SU-DHL-6 (cell line): ENCODE measurements at regions not wholly inside any gene's neighbourhood (a gene's known extent, or its start where the extent isn't known, plus 50 kb on each side); places are given as distances from the start of the nearest gene placed in this dataset.

Source experiments
- H2AFZ ChIP-seq: fragments of 200-600 bp; sonication (generic); 2 replicates; pipeline ENCODE4 v1.6.1; 2014; ENCODE audit warnings: low read depth, mild to moderate bottlenecking, moderate library complexity, mixed read lengths, antibody characterized with exemption, low read length; ENCODE audit not compliant: severe bottlenecking
- H3F3A ChIP-seq: fragments of 200-600 bp; shearing (Covaris generic); 2 replicates; pipeline ENCODE4 v1.6.0; 2016; ENCODE audit warnings: antibody characterized with exemption, mild to moderate bottlenecking; ENCODE audit not compliant: insufficient read depth
- H3K27ac ChIP-seq: fragments of 200-600 bp; sonication (generic); 2 replicates; pipeline ENCODE4 v1.5.1; 2016; ENCODE audit warnings: low read depth, mild to moderate bottlenecking, low read length, moderate library complexity, mixed read lengths
- H3K27me3 ChIP-seq: fragments of 200-600 bp; sonication (generic), shearing (Covaris generic); 2 replicates; pipeline ENCODE4 v1.6.0; 2014; ENCODE audit warnings: mild to moderate bottlenecking, low read length
- H3K36me3 ChIP-seq: fragments of 200-600 bp; sonication (generic); 2 replicates; pipeline ENCODE4 v1.6.1; 2014; ENCODE audit warnings: mild to moderate bottlenecking, low read length, mixed read lengths
- H3K4me2 ChIP-seq: fragments of 300-600, 200-600 bp; shearing (Covaris generic), sonication (generic); 2 replicates; pipeline ENCODE4 v1.6.0; 2014; ENCODE audit warnings: low read length, low read depth, mild to moderate bottlenecking; ENCODE audit not compliant: poor library complexity, severe bottlenecking
- H3K4me3 ChIP-seq: fragments of 200-600 bp; sonication (generic); 2 replicates; pipeline ENCODE4 v1.5.1; 2014; ENCODE audit warnings: antibody characterized with exemption, low read length, mild to moderate bottlenecking, mixed read lengths; ENCODE audit not compliant: insufficient read depth, poor library complexity, severe bottlenecking
- H3K79me2 ChIP-seq: fragments of 200-600 bp; sonication (generic); 2 replicates; pipeline ENCODE4 v1.6.1; 2014; ENCODE audit warnings: mild to moderate bottlenecking, low read length, moderate library complexity; ENCODE audit not compliant: insufficient read depth
- H3K9ac ChIP-seq: fragments of 200-600 bp; sonication (generic); 2 replicates; pipeline ENCODE4 v1.7.0; 2014; ENCODE audit warnings: mild to moderate bottlenecking, low read length
- H3K9me2 ChIP-seq: fragments of 200-600 bp; sonication (generic); replicated peaks from 2 replicates; pipeline ENCODE4 v1.6.1; 2014; ENCODE audit warnings: low read length; ENCODE audit not compliant: insufficient read depth
- H3K9me3 ChIP-seq: fragments of 200-600 bp; sonication (generic); 2 replicates; pipeline ENCODE4 v1.6.1; 2014; ENCODE audit warnings: low read length, mixed read lengths; ENCODE audit not compliant: insufficient read depth
- H4K20me1 ChIP-seq: fragments of 200-600 bp; sonication (generic); 2 replicates; pipeline ENCODE4 v1.6.1; 2014; ENCODE audit warnings: low read depth, mild to moderate bottlenecking, antibody characterized with exemption, low read length, moderate library complexity, mixed read lengths
- EZH2phosphoT487 ChIP-seq: fragments of 200-600 bp; sonication (generic), shearing (Covaris generic); conservative IDR thresholded peaks from 2 replicates; pipeline ENCODE4 v1.6.1; 2018; ENCODE audit warnings: mild to moderate bottlenecking, antibody characterized with exemption, low read length, moderate library complexity, mixed read lengths
- TF ChIP-seq, protein P1 (sequence below): fragments of 200-600 bp; sonication (generic); IDR thresholded peaks from one replicate; pipeline ENCODE4 v1.5.1; 2017; ENCODE audit warnings: antibody characterized with exemption, mild to moderate bottlenecking, low read length, moderate library complexity; ENCODE audit not compliant: insufficient read depth, poor library complexity, severe bottlenecking

DNA sequence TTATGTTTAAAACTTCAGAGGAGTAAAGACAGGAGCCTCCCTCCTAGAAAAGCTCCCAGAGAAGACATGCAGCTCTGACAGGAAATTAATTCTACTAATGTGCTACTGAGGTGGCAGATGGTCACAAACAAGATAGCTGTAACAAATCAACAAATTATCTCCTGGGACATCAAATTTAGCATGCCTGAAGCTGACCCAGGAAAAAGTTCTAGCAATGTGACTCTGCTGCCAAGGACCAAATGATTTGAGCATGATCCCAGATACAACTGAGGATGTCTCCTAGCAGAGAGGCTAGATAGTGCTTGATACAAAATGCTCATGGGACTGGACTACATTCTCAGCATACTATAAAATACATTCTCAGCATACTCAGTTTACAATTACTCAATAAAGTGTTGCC lies 413.5 kb upstream of the SMC2 start:
- no peaks in the 10 kb centered on the region for H3F3A ChIP-seq
- H4K20me1 ChIP-seq = no peaks in the 10 kb centered on the region
- H3K9me2 ChIP-seq = no peaks in the 10 kb centered on the region

DNA sequence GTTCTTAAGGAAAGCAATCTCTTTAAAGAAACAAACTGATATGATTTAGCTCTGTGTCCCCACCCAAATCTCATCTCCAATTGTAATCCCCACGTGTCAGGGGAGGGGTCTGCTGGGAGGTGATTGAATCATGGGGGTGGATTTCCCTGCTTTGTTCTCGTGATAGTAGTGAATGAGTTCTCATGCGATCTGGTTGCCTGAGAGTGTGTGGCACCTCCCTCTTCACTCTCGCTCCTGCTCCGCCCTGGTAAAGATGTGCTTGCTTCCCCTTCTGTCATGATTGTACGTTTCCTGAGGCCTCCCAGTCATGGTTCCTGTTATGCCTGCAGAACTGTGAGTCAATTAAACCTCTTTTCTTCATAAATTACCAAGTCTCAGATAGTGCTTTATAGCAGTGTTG lies 412.7 kb upstream of the SMC2 start:
- H3K9me3 ChIP-seq = no peaks in the 10 kb centered on the region
- no peaks in the 10 kb centered on the region for H3F3A ChIP-seq
- H4K20me1 ChIP-seq = no peaks in the 10 kb centered on the region
- no peaks in the 10 kb centered on the region for H3K79me2 ChIP-seq
- H3K36me3 ChIP-seq = no peaks in the 10 kb centered on the region
- H3K9me2 ChIP-seq = no peaks in the 10 kb centered on the region
- no peak overlapping the region for H3K27ac ChIP-seq
- no peak overlapping the region for H3K4me3 ChIP-seq
- TF ChIP-seq EZH2phosphoT487 = no peak
- TF ChIP-seq, protein P1, sequence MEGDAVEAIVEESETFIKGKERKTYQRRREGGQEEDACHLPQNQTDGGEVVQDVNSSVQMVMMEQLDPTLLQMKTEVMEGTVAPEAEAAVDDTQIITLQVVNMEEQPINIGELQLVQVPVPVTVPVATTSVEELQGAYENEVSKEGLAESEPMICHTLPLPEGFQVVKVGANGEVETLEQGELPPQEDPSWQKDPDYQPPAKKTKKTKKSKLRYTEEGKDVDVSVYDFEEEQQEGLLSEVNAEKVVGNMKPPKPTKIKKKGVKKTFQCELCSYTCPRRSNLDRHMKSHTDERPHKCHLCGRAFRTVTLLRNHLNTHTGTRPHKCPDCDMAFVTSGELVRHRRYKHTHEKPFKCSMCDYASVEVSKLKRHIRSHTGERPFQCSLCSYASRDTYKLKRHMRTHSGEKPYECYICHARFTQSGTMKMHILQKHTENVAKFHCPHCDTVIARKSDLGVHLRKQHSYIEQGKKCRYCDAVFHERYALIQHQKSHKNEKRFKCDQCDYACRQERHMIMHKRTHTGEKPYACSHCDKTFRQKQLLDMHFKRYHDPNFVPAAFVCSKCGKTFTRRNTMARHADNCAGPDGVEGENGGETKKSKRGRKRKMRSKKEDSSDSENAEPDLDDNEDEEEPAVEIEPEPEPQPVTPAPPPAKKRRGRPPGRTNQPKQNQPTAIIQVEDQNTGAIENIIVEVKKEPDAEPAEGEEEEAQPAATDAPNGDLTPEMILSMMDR = no peak
- H3K4me2 ChIP-seq = no peak overlapping the region
- H3K9ac ChIP-seq = no peak overlapping the region
- no peak overlapping the region for H2AFZ ChIP-seq
- H3K27me3 ChIP-seq = no peaks in the 10 kb centered on the region

More for the DNA sequence above, 413.5 kb upstream of the SMC2 start:
- H3K9me3 ChIP-seq = no peaks in the 10 kb centered on the region
- no peak overlapping the region for H3K4me2 ChIP-seq
- H3K79me2 ChIP-seq = no peaks in the 10 kb centered on the region
- no peak overlapping the region for H2AFZ ChIP-seq
- no peak overlapping the region for H3K27ac ChIP-seq
- no peak for TF ChIP-seq EZH2phosphoT487
- TF ChIP-seq, protein P1 = no peak
- no peak overlapping the region for H3K4me3 ChIP-seq
- H3K36me3 ChIP-seq = no peaks in the 10 kb centered on the region
- H3K27me3 ChIP-seq = no peaks in the 10 kb centered on the region
- no peak overlapping the region for H3K9ac ChIP-seq

DNA sequence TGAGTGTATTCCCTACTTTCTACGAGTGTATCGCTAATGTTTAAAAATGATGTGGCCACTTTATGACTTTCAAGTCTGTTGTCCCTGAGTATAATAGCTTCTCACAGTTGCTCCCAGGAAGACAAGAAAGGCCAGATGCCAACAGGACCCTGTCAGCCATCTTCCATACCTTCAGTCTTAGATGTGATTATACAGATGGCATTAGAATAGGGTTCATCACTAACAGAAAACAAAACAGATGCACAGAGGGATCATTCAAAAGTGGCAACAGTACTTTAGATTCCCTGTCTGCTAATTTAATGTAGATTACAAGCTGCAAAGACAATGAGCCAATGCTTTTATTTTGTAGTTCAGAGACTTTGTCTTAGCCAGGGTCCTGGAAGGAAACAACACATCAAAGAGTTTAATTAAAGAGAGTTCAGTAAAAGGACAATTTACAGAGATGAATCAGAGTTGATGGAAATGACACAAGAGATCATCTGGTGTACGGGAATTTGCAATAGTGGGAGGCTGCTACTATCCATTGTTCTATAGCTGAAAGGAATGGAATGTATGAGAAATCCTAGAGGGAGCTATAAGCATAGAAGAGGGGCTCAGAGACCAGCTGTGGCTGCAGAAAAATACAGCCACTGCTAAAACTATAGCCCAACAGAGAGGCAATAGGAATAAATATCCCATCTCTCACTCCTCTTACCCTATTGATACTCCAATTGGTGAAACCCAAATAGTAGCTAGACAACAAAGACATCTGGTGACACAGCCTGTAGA lies 393.7 kb upstream of the SMC2 start:
- H3F3A ChIP-seq = no peaks in the 10 kb centered on the region
- H2AFZ ChIP-seq = no peak overlapping the region
- no peaks in the 10 kb centered on the region for H4K20me1 ChIP-seq
- H3K4me2 ChIP-seq = no peak overlapping the region
- TF ChIP-seq, protein P1 = no peak
- TF ChIP-seq EZH2phosphoT487 = no peak
- H3K36me3 ChIP-seq = no peaks in the 10 kb centered on the region
- no peaks in the 10 kb centered on the region for H3K9me3 ChIP-seq
- H3K9me2 ChIP-seq = no peaks in the 10 kb centered on the region
- H3K9ac ChIP-seq = no peak overlapping the region
- H3K79me2 ChIP-seq = no peaks in the 10 kb centered on the region
- no peak overlapping the region for H3K27ac ChIP-seq
- no peak overlapping the region for H3K4me3 ChIP-seq
- H3K27me3 ChIP-seq = no peaks in the 10 kb centered on the region
